Ascending aorta (tissue), 2 donors: ENCODE measurements at regions not wholly inside any gene's neighbourhood (a gene's known extent, or its start where the extent isn't known, plus 50 kb on each side); places are given as distances from the start of the nearest gene placed in this dataset.
A peak's percentile ranks its signal among the peaks of the same experiment; 100 is the strongest.

Source experiments
- DNase-seq, 2 donors: peaks; one replicate each; pipeline ENCODE4 v3.0.0-alpha.2; 2019; ENCODE audit warnings: low spot score in 2 of 2
- H3K27ac ChIP-seq, 2 donors: fragments of 200-600 bp; sonication (generic); one replicate each; pipeline ENCODE4 v1.5.1; 2016 to 2017; ENCODE audit warnings: mild to moderate bottlenecking in 1 of 2
- H3K27me3 ChIP-seq: fragments of 200-600 bp; sonication (generic); one replicate; pipeline ENCODE4 v1.5.1; 2017
- H3K36me3 ChIP-seq, 2 donors: fragments of 200-600 bp; sonication (generic); one replicate each; pipeline ENCODE4 v1.5.1; 2016
- H3K4me1 ChIP-seq, 2 donors: fragments of 200-600 bp; sonication (generic); one replicate each; pipeline ENCODE4 v1.5.1; 2016 to 2017; ENCODE audit warnings: mild to moderate bottlenecking in 1 of 2
- H3K4me3 ChIP-seq, 2 donors: fragments of 200-600 bp; sonication (generic); one replicate each; pipeline ENCODE4 v1.5.1; 2016 to 2017; ENCODE audit warnings: mild to moderate bottlenecking in 1 of 2
- H3K9me3 ChIP-seq, 2 donors: fragments of 200-600 bp; sonication (generic); one replicate each; pipeline ENCODE4 v1.5.1; 2016
- intact Hi-C: fragments of 100-400 bp; cut with DNase I; formaldehyde crosslinking; loops from one replicate; pipeline ENCODE4 v1.15.1; 2023
- TF ChIP-seq, protein P1 (sequence below), 3 experiments: fragments of 200-600 bp in 2 of 3; fragments of 450-650 bp in 1 of 3; sonication (generic) in 2 of 3; IDR thresholded peaks; one replicate each; pipeline ENCODE4 v1.5.1; 2016 to 2019; ENCODE audit warnings: antibody characterized with exemption in 3 of 3, mild to moderate bottlenecking in 1 of 3, moderate library complexity in 1 of 3

DNA sequence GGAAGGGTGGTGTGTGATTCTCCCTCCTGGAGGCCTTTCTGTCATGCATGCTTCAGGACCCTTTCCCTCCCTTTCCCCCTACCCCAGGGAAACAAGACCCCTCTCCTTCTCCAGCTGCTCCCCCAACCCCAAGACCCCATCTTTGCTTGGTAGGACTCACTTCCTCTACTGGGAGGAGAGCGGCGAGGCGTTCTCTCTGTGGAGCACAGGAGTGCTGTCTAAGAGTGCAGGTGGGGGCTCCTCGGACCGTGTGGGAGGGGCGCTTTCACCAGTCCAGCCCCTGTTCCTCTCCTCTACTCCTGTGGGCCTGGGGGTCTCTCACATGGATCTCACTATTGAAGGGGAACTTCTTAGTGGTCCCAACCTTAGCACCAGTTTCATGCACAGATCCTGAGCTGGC lies 456.1 kb upstream of the ASIC2 start:
- Histone ChIP-seq H3K4me1 (no peaks in the 10 kb centered on the region), H3K27me3 (no peaks in the 10 kb centered on the region), H3K4me3 (no peak overlapping the region), H3K9me3 (no peaks in the 10 kb centered on the region), H3K36me3 (no peaks in the 10 kb centered on the region), H3K27ac (no peak overlapping the region)
- DNase-seq, result no peak
- TF ChIP-seq, protein P1, sequence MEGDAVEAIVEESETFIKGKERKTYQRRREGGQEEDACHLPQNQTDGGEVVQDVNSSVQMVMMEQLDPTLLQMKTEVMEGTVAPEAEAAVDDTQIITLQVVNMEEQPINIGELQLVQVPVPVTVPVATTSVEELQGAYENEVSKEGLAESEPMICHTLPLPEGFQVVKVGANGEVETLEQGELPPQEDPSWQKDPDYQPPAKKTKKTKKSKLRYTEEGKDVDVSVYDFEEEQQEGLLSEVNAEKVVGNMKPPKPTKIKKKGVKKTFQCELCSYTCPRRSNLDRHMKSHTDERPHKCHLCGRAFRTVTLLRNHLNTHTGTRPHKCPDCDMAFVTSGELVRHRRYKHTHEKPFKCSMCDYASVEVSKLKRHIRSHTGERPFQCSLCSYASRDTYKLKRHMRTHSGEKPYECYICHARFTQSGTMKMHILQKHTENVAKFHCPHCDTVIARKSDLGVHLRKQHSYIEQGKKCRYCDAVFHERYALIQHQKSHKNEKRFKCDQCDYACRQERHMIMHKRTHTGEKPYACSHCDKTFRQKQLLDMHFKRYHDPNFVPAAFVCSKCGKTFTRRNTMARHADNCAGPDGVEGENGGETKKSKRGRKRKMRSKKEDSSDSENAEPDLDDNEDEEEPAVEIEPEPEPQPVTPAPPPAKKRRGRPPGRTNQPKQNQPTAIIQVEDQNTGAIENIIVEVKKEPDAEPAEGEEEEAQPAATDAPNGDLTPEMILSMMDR (IDR thresholded peaks at IDR 0.05), result no peak
- intact Hi-C loops, result no loop called here

DNA sequence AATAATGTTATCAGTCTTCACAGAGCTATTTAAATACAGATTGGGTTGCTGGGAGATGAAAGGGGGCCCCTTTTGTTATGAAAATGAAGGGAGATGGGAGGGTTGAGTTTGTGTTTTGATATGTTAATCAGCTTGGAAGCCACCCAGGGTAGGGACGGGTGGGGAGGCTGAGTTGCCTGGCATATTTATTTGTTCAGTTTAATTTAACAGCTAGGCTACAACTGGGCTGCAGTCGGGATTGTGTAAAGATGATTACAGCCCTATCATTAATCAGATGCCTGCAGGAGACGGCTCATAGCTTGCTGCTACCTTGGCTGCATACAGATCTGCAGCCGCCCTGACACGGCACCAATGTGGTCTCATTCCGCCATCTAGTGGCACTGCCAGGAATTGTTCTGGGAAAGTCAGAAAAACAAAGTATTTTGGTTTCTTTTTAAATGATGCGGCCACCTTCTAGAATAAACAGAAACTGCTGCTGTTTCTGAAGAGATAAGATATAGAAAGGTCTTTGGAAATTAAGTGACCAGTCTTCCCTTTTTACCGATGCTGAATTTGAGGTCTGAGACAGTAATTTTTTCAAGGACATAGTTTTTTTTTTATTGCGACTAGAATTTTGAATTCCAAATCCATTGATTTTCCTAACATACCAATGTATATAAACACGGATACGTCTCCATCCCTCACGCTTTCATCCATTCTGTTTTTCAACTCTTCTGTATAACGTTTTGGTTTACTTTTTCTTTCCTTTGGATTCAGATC lies 458.0 kb upstream of the ASIC2 start:
- TF ChIP-seq, protein P1 (IDR thresholded peaks at IDR 0.05), result peak; percentile 55 to 95 (median 91)
- H3K36me3 ChIP-seq, result no peaks in the 10 kb centered on the region
- no peak overlapping the region for H3K27ac ChIP-seq
- H3K4me3 ChIP-seq, result peak overlapping the region in 1 of 2 donors; percentile 44
- no peaks in the 10 kb centered on the region for H3K4me1 ChIP-seq
- H3K27me3 ChIP-seq, result no peaks in the 10 kb centered on the region
- no peaks in the 10 kb centered on the region for H3K9me3 ChIP-seq
- peak in 1 of 2 donors; percentile 73 for DNase-seq
- intact Hi-C loops, result no loop called here

DNA sequence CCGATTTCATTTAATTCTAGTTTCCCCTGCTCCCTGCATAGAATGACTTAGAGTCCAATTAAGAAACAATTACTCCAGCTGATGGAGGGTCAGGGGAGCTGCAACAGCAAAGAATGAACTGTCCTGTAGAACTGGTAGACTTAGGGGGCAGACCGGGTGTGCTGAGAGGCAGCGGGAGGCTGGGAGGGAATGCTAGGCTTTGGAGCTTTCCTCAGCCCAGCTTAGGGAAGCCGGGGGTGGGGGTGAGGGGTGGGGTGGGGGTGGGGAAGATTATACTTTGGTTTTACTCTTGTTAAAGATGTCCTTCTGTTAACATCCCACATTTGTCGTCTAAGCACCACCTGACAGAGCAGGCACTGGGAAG lies 458.6 kb upstream of the ASIC2 start:
- no peak for DNase-seq
- Histone ChIP-seq H3K9me3 (peaks cover 0 to 2% of the 10 kb centered on the region in 2 donors), H3K36me3 (no peaks in the 10 kb centered on the region), H3K27ac (no peak overlapping the region), H3K4me3 (peak overlapping the region in 1 of 2 donors; percentile 44), H3K4me1 (no peaks in the 10 kb centered on the region), H3K27me3 (no peaks in the 10 kb centered on the region)
- TF ChIP-seq, protein P1 (IDR thresholded peaks at IDR 0.05), result no peak
- intact Hi-C loops, result no loop called here

DNA sequence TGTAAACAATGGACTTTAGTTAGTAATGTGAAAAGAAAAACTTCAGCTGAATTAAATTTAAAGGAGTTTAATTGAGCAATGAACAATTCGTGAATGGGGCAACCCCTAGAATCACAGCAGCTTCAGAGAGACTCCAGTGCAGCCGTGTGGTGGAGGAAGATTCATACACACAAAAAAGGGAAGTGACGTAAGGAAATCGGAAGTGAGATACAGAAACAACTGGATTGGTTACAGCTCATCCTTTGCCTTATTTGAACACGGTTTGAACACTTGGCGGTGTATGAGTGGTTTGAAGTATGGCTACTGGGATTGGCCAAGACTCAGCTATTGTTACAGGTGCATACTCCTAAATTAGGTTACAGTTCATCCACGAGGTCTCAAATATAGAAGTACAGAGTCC lies 460.4 kb upstream of the ASIC2 start:
- no peaks in the 10 kb centered on the region for H3K36me3 ChIP-seq
- H3K27ac ChIP-seq, result no peak overlapping the region
- H3K4me3 ChIP-seq, result no peak overlapping the region
- no peaks in the 10 kb centered on the region for H3K4me1 ChIP-seq
- no peaks in the 10 kb centered on the region for H3K27me3 ChIP-seq
- intact Hi-C loops, result no loop called here
- no peak for DNase-seq
- TF ChIP-seq, protein P1 (IDR thresholded peaks at IDR 0.05), result no peak
- peaks cover 0 to 5% of the 10 kb centered on the region in 2 donors for H3K9me3 ChIP-seq

DNA sequence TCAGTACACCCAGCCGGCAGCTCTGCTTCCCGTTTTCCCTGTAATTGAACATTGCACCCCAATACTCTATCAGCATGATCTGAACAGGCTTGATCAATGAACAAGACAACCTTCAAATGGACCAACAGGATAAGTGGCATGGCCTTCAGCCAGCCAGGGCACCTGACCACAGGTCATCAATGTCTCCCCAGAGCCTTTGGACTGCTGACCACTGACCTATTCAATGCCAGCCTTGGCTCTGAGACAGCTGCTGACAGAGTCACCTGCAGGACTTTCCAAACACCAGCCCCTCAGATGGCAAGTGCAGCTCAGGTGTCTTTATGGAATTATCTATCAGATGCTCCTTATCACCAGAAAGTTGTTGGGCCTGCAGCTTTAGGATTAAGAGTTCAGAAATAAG lies 462.9 kb upstream of the ASIC2 start:
- TF ChIP-seq, protein P1 (IDR thresholded peaks at IDR 0.05), result no peak
- no peak overlapping the region for H3K27ac ChIP-seq
- no peak for DNase-seq
- no peak overlapping the region for H3K4me3 ChIP-seq
- intact Hi-C loops, result no loop called here
- H3K27me3 ChIP-seq, result no peaks in the 10 kb centered on the region
- peaks cover 0 to 5% of the 10 kb centered on the region in 2 donors for H3K9me3 ChIP-seq
- no peaks in the 10 kb centered on the region for H3K36me3 ChIP-seq
- H3K4me1 ChIP-seq, result no peaks in the 10 kb centered on the region
